ENCODE measurements at regions not wholly inside any gene's neighbourhood (a gene's known extent, or its start where the extent isn't known, plus 50 kb on each side); places are given as distances from the start of the nearest gene placed in this dataset.

- no peak overlapping the region for H3K4me3 ChIP-seq (replicated peaks; ENCODE audit: low read depth, low read length)
- no peaks in the 10 kb centered on the region for H3K36me3 ChIP-seq (ENCODE audit: control insufficient read depth, insufficient read depth, low read length)
- no peak for TF ChIP-seq CTCF (IDR thresholded peaks at IDR 0.05; ENCODE audit: insufficient read depth, low read length, poor library complexity, severe bottlenecking)
- no peak for DNase-seq (ENCODE audit: extremely low read depth, insufficient read length)
- H3K27me3 ChIP-seq (replicated peaks; ENCODE audit: control insufficient read depth, insufficient read depth, low read length): no peaks in the 10 kb centered on the region
These were observed 199.9 kb upstream of the NEIL3 start for GRCh38 chr4:177109769-177110168.

- H3K4me3 ChIP-seq (replicated peaks; ENCODE audit: low read depth, low read length): no peak overlapping the region
- H3K27me3 ChIP-seq (replicated peaks; ENCODE audit: control insufficient read depth, insufficient read depth, low read length): no peaks in the 10 kb centered on the region
- H3K36me3 ChIP-seq (ENCODE audit: control insufficient read depth, insufficient read depth, low read length): no peaks in the 10 kb centered on the region
- DNase-seq (ENCODE audit: extremely low read depth, insufficient read length): no peak
- no peak for TF ChIP-seq CTCF (IDR thresholded peaks at IDR 0.05; ENCODE audit: insufficient read depth, low read length, poor library complexity, severe bottlenecking)
These were observed 193.5 kb upstream of the NEIL3 start for GRCh38 chr4:177116161-177116560.

- Histone ChIP-seq H3K36me3 (ENCODE audit: control insufficient read depth, insufficient read depth, low read length) (no peaks in the 10 kb centered on the region), H3K4me3 (replicated peaks; ENCODE audit: low read depth, low read length) (no peak overlapping the region), H3K27me3 (replicated peaks; ENCODE audit: control insufficient read depth, insufficient read depth, low read length) (no peaks in the 10 kb centered on the region)
- no peak for DNase-seq (ENCODE audit: extremely low read depth, insufficient read length)
- no peak for TF ChIP-seq CTCF (IDR thresholded peaks at IDR 0.05; ENCODE audit: insufficient read depth, low read length, poor library complexity, severe bottlenecking)
These were observed 192.4 kb upstream of the NEIL3 start for GRCh38 chr4:177117256-177117655.

GRCh38 chr4:177118596-177118995 lies 191.1 kb upstream of the NEIL3 start:
- no peak for TF ChIP-seq CTCF (IDR thresholded peaks at IDR 0.05; ENCODE audit: insufficient read depth, low read length, poor library complexity, severe bottlenecking)
- DNase-seq (ENCODE audit: extremely low read depth, insufficient read length): no peak
- no peaks in the 10 kb centered on the region for H3K27me3 ChIP-seq (replicated peaks; ENCODE audit: control insufficient read depth, insufficient read depth, low read length)
- no peaks in the 10 kb centered on the region for H3K36me3 ChIP-seq (ENCODE audit: control insufficient read depth, insufficient read depth, low read length)
- no peak overlapping the region for H3K4me3 ChIP-seq (replicated peaks; ENCODE audit: low read depth, low read length)

GRCh38 chr4:177119021-177119471 lies 190.6 kb upstream of the NEIL3 start:
- no peak for DNase-seq (ENCODE audit: extremely low read depth, insufficient read length)
- Histone ChIP-seq H3K27me3 (replicated peaks; ENCODE audit: control insufficient read depth, insufficient read depth, low read length) (no peaks in the 10 kb centered on the region), H3K36me3 (ENCODE audit: control insufficient read depth, insufficient read depth, low read length) (no peaks in the 10 kb centered on the region), H3K4me3 (replicated peaks; ENCODE audit: low read depth, low read length) (no peak overlapping the region)
- TF ChIP-seq CTCF (IDR thresholded peaks at IDR 0.05; ENCODE audit: insufficient read depth, low read length, poor library complexity, severe bottlenecking): no peak

- no peaks in the 10 kb centered on the region for H3K36me3 ChIP-seq (ENCODE audit: control insufficient read depth, insufficient read depth, low read length)
- TF ChIP-seq CTCF (IDR thresholded peaks at IDR 0.05; ENCODE audit: insufficient read depth, low read length, poor library complexity, severe bottlenecking): no peak
- no peaks in the 10 kb centered on the region for H3K27me3 ChIP-seq (replicated peaks; ENCODE audit: control insufficient read depth, insufficient read depth, low read length)
- no peak for DNase-seq (ENCODE audit: extremely low read depth, insufficient read length)
- H3K4me3 ChIP-seq (replicated peaks; ENCODE audit: low read depth, low read length): no peak overlapping the region
These were observed 190.0 kb upstream of the NEIL3 start for GRCh38 chr4:177119691-177120090.
